ENCODE measurements at regions not wholly inside any gene's neighbourhood (a gene's known extent, or its start where the extent isn't known, plus 50 kb on each side); places are given as distances from the start of the nearest gene placed in this dataset.
A peak's percentile ranks its signal among the peaks of the same experiment; 100 is the strongest.

- Histone ChIP-seq H3K9me3 (no peaks in the 10 kb centered on the region), H3K27ac (no peak overlapping the region), H3K4me1 (no peaks in the 10 kb centered on the region), H3K27me3 (no peaks in the 10 kb centered on the region), H3K36me3 (no peaks in the 10 kb centered on the region), H3K4me3 (no peak overlapping the region)
- no peak for ATAC-seq
- WGBS, 2 donors (ENCODE audit: low coverage in 1 of 2), result 83% methylated on average over 1 of the region's 1 CpG; no CpG with 5 or more reads in 1 of the 2 donors
- no peak for TF ChIP-seq EP300 (IDR thresholded peaks at IDR 0.05)
- TF ChIP-seq CTCF (IDR thresholded peaks at IDR 0.05), result no peak
- no peak for TF ChIP-seq POLR2A (IDR thresholded peaks at IDR 0.05)
- TF ChIP-seq POLR2AphosphoS5 (IDR thresholded peaks at IDR 0.05), result no peak
These were observed 203.3 kb upstream of the FAM241A start for GRCh38 chr4:111941957-111942356.

GRCh38 chr4:111943796-111944203 is 201.5 kb upstream of the FAM241A start:
- Histone ChIP-seq H3K9me3 (no peaks in the 10 kb centered on the region), H3K27ac (no peak overlapping the region), H3K4me3 (no peak overlapping the region), H3K4me1 (no peaks in the 10 kb centered on the region), H3K36me3 (no peaks in the 10 kb centered on the region), H3K27me3 (no peaks in the 10 kb centered on the region)
- WGBS, 2 donors (ENCODE audit: low coverage in 1 of 2), result 24 to 40% methylated on average over 1 to 7 of the region's 7 CpGs
- no peak for ATAC-seq
- TF ChIP-seq POLR2A (IDR thresholded peaks at IDR 0.05) (no peak), CTCF (IDR thresholded peaks at IDR 0.05) (peak in 1 of 4 experiments; percentile 17), EP300 (IDR thresholded peaks at IDR 0.05) (no peak), POLR2AphosphoS5 (IDR thresholded peaks at IDR 0.05) (no peak)

GRCh38 chr4:111945014-111945413 is 200.2 kb upstream of the FAM241A start:
- no peak for TF ChIP-seq CTCF (IDR thresholded peaks at IDR 0.05)
- no peak for TF ChIP-seq POLR2A (IDR thresholded peaks at IDR 0.05)
- no peak for TF ChIP-seq POLR2AphosphoS5 (IDR thresholded peaks at IDR 0.05)

GRCh38 chr4:111946800-111947199 is 198.5 kb upstream of the FAM241A start:
- Histone ChIP-seq H3K27ac (no peak overlapping the region), H3K4me3 (no peak overlapping the region), H3K27me3 (no peaks in the 10 kb centered on the region), H3K36me3 (no peaks in the 10 kb centered on the region), H3K4me1 (no peaks in the 10 kb centered on the region), H3K9me3 (peaks cover 0 to 7% (median 0%) of the 10 kb centered on the region in 3 donors)
- WGBS, 2 donors (ENCODE audit: low coverage in 1 of 2), result 68 to 80% methylated on average over 1 to 2 of the region's 2 CpGs
- ATAC-seq, result no peak
- no peak for TF ChIP-seq POLR2A (IDR thresholded peaks at IDR 0.05)
- no peak for TF ChIP-seq CTCF (IDR thresholded peaks at IDR 0.05)
- no peak for TF ChIP-seq EP300 (IDR thresholded peaks at IDR 0.05)
- no peak for TF ChIP-seq POLR2AphosphoS5 (IDR thresholded peaks at IDR 0.05)

More at GRCh38 chr4:111945014-111945413, 200.2 kb upstream of the FAM241A start:
- H3K4me3 ChIP-seq, result no peak overlapping the region
- ATAC-seq, result no peak
- H3K27me3 ChIP-seq, result no peaks in the 10 kb centered on the region
- no peak overlapping the region for H3K27ac ChIP-seq
- no peaks in the 10 kb centered on the region for H3K36me3 ChIP-seq
- 60 to 63% methylated on average over 1 of the region's 1 CpG for WGBS, 2 donors (ENCODE audit: low coverage in 1 of 2)
- no peaks in the 10 kb centered on the region for H3K4me1 ChIP-seq
- peaks cover 0 to 1% (median 0%) of the 10 kb centered on the region in 3 donors for H3K9me3 ChIP-seq

- H3K27ac ChIP-seq, result no peak overlapping the region
- TF ChIP-seq EP300 (IDR thresholded peaks at IDR 0.05), result no peak
- no peak for TF ChIP-seq POLR2A (IDR thresholded peaks at IDR 0.05)
- no peak for TF ChIP-seq CTCF (IDR thresholded peaks at IDR 0.05)
- no peak for TF ChIP-seq POLR2AphosphoS5 (IDR thresholded peaks at IDR 0.05)
- H3K4me1 ChIP-seq, result no peaks in the 10 kb centered on the region
- H3K36me3 ChIP-seq, result no peaks in the 10 kb centered on the region
- ATAC-seq, result no peak
- no peak overlapping the region for H3K4me3 ChIP-seq
- no peaks in the 10 kb centered on the region for H3K27me3 ChIP-seq
- H3K9me3 ChIP-seq, result peaks cover 0 to 10% (median 0%) of the 10 kb centered on the region in 3 donors
These were observed 192.6 kb upstream of the FAM241A start for GRCh38 chr4:111952688-111953087.
